CD4-positive, alpha-beta T cell treated with Interferon alpha-2 for 1 hour (primary cell): ENCODE measurements at regions not wholly inside any gene's neighbourhood (a gene's known extent, or its start where the extent isn't known, plus 50 kb on each side); places are given as distances from the start of the nearest gene placed in this dataset.
A peak's percentile ranks its signal among the peaks of the same experiment; 100 is the strongest.

ENCODE experiments used
- DNase-seq, 2 donors: peaks; one replicate each; pipeline ENCODE4 v3.0.0-alpha.2; 2020 to 2022

DNA sequence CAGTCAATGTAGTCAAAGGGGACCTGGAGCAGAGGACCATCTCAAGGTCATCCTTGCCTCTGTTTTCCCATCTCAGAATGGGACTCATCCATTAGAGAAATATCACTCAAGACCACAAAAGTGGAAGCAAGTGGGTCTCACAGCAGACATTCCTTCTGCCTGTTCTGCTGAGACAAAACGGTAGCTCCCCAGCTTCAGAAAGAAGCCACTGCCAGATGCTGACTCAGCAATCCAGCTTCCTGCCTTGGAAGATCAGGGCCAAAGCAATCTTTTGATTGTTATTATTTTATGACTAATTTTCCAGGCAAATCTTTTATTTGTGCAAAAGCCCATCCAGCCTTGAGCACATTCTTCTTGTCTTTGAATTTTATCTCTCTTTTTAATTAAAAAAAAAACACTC, 86.8 kb downstream of the CCT6B start:
- no peak for DNase-seq

- no peak for DNase-seq
These were observed 88.6 kb downstream of the CCT6B start for GRCh38 chr17:34872640-34873039.

DNA sequence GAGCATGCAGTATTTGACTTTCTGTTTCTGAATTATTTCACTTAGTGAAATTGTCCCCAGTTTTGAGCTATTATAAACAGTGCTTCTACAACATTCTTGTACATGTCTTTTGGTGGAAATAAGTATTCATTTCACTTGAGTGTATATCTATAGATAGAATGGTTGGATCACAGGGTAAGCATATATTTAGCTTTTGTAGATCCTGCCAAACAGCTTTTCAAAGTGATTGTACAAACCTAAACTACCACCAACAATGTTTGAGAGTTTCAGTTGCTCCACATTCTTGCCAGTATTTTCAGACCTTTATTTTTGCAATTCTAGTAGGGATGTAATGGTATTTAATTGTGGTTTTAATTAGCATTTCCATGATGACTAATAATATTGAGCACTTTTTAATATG, 91.6 kb downstream of the CCT6B start:
- DNase-seq: no peak

DNA sequence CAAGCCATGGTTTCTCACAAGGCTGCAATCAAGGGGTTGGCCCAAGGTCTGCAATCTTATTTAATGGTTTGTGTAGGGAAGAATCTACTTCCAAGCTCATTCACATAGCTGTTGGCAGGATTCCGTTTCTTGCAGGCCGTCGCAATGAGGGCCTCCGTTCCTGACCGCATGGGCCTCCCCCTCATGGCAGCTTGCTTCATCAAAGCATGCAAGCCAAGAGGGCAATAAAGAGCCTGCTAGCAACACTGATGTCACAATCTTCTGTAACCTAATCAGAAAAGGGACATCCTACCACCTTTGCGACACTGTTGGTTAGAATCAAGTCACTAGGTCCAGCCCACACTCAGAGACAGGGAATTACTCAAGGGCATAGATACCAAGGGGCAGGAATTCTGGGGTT, 95.5 kb downstream of the CCT6B start:
- DNase-seq: no peak

DNA sequence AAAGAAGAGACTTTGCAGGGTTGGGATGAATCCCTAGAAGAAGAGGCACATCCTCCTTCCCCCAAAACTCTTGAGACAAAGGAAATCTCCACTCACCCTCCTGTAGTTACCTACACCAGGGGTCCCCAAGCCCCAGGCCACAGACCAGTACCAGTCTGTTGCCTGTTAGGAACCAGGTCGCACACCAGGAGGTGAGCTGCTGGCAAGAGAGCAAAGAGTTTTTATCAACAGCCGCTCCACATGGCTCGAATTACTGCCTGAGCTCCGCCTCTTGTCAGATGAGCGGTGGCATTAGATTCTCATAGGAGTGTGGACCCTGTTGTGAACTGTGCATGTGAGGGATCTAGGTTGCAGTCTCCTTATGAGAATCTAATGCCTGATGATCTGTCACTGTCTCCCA, 98.9 kb downstream of the CCT6B start:
- DNase-seq: no peak

DNA sequence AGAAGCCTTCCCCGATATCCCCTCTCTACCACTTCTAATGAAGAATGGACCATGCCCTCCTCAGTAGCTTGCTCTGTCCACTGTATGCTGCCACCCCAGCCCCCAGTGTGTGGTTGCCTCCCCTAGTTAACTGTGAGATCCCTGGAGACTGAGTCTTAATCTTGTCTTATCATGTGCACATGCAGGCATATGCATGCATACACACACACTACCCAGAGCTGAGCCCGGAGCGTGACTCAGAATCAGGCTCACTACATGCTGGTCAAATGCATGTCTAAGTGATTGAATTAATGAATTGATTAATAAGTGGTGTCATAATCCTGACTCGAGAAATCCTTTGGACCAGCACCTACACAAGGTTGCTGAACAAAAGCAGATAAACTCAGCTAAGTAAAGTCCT, 99.4 kb downstream of the CCT6B start:
- no peak for DNase-seq

DNA sequence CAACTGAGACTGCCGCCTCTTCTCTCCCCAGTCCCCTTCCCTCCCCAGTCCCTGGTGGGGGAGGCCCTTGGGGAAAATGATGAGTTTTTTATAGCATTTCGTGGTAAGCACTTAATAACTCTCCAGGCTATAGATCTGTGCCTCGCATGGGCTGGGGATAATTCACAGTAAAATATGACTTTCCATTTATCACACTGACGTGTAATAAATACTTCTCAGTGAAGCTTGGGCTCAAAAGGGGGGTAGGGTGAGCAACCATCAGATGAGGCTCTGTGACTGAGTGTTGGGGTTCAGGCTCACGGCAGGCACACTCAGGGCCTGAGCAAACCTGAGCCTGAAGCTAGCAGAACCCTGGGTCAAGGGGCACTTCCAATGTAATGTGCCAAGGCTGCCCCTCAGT, 101.6 kb downstream of the CCT6B start:
- no peak for DNase-seq

DNA sequence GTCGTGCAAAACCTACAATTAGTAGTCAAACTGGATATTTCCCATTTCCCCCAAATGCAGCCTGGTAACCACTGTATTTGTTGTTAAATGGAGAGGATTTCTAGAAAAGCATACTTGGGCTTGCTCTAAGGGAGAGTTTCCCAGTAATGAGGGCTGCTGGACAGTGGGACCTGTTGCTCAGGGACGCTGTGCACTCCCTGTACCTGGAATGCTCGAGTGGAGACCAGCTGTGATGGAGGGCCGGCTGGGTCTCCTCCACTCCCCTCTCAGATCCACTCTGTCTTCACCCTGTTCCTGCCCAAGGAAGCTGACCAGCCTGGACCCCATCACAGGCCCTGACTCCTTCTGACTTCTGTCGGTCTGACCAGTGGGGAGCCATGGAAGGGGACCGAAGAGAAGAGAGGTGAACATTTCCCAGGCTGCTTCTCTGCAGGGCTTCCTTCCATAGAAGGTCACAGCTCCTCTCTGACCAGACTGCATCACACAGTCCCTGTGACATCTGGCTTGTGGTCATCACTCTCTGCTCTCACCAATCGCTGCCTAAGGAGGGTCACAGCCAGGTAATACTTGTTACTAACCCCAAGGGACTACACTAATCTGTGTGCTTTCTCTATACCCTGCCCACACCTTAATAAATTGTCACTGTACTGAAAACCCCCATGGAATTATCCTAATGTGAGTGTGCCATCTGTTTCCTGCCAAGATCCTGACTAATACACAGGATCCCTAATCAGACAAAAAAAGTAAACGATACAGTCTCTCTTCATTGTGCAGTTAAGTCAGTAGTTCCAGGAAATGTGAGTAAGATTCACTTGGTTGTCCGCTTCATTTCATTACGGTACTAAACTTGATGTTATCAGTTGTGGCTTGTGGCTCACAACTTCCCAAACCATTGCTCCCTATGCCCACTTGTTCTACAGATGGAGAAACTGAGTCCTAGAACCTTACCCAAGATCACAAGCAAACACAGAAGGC, 102.4 kb downstream of the CCT6B start:
- DNase-seq: no peak

DNA sequence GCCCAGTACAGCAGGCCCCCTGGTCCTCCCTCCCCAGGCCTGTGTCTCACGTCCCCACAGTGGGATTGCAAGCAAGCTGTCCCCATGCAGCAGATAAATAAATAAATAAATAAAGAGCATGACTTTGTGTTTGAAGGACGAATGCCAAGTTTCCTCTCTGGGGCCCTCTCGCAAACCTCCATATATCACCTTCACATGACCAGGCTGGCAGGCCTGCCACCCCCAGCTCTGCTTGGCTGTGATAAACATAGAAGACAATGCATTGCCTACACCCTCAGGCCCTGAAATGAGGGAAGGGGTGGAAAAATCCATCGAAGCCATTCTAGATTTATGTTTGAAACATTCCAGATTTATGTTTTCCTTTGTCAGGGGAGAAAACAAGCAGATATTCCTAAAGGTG, 107.3 kb downstream of the CCT6B start:
- no peak for DNase-seq

- DNase-seq: no peak
These were observed 108.6 kb downstream of the CCT6B start for GRCh38 chr17:34852614-34853013.

DNA sequence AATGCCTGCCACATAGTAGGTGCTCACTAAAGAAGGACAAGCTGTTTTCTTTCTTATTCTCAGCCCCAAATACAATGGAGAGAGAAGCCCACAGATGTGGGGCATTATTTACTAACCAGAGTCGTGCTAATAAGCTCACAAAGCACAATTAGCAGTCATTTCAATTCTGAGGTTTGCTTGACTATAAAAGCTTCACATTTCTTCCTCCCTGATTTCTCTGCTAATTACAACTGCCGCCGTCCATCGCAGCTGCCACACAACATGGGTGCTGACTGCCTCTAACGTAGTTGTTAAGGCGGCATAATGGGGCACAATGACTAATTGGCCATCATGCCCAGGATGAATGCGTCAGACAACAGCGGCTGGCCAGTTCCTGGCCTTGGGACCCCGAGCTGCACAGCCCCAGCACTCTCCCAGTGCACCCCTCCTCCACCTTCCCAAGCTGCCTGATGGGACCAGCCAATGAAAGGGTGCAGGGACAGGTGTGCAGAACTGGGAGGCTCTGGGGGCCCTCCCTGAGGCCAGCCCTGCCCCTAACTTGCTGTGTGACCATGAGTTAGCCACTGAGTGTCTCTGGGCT, 109.2 kb downstream of the CCT6B start:
- no peak for DNase-seq

DNA sequence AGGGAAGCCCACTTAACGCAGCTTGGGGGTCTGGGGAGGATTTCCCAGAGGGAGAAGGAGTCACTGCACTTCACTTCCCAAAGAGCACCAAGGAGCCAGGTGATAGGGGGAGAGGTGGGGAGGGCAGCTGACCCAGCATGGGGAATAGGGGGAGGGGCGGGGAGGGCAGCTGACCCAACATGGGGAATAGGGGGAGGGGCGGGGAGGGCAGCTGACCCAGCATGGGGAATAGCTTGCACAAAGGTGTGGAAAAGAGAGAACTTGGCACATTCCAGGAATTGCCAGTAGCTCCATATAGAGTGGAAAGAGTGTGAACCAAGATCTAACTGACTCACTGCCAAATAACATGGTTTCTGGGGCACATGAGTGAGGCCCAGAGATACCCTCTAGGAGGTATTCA, 110.3 kb downstream of the CCT6B start:
- no peak for DNase-seq

GRCh38 chr17:34850023-34850422, 111.2 kb downstream of the CCT6B start:
- DNase-seq: no peak

- no peak for DNase-seq
These were observed 113.3 kb downstream of the CCT6B start for GRCh38 chr17:34847938-34848337.

- DNase-seq: no peak
These were observed 116.0 kb downstream of the CCT6B start for GRCh38 chr17:34845296-34845695.

GRCh38 chr17:34843682-34844081, 117.6 kb downstream of the CCT6B start:
- DNase-seq: peak in 1 of 2 donors; percentile 21

GRCh38 chr17:34842235-34842634, 119.0 kb downstream of the CCT6B start:
- DNase-seq: no peak

DNA sequence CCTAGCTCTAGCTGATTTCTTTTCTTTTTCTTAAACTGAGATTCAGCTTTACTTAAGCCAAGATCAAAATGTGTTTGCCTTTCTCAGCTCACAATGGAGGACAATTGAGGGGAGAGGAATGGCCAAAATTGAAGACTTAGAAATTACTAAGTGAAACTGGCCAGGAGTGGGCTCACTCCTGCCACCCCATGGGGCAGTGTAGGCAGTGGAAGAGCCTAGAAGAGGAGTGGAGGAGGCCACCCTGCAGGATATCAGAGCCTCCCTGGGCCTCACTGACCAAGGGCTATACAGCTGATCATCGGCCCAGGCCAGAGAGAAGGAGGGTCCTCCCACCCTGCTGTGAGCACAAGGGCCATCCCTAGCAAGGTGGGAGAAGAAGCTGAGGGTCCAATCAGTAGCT, 119.8 kb downstream of the CCT6B start:
- DNase-seq: no peak

DNA sequence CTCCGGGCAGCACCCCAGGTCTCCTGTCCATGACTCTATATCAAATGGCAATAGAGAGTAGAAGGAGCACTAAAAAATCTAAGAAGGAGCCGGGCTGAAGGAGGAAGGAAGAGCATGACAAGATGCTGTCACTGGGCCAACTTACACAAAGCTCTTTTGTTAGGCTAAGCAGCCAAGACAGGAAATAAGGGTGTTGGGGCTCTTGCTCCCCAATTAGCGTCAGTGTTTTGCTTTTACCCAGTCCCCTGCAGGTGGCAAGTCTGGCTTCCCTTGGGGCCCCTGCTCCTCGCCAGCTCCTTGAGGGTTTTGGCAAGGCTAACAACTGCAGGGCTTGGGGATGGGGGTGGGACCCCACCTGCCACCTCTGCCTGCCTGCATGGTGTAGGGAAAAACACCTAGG, 120.5 kb downstream of the CCT6B start:
- DNase-seq: peak in 1 of 2 donors; percentile 35

GRCh38 chr17:34837876-34838478, 123.3 kb downstream of the CCT6B start:
- no peak for DNase-seq

- DNase-seq: no peak
These were observed 128.9 kb downstream of the CCT6B start for GRCh38 chr17:34832376-34832775.

- no peak for DNase-seq
These were observed 134.3 kb downstream of the CCT6B start for GRCh38 chr17:34827008-34827407.

DNA sequence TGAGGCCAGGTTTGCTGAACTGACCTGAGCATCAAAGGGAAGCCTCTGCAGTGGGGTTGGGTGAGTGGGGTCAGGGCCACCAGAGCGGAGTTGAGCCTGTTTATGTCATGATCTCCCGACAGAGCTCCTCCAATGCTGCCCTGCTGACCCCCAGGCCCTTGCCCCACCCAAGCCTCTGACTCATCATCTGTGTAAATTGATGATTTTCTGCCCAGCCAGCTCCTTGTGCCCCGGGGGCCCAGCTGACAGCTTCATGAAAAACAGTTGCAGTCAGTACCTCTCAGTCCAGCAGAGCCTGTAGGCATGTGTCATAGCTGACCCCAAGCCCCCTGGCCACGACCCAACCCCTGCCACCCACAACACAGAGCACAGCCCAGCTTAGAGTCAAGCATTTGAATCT, 134.9 kb downstream of the CCT6B start:
- no peak for DNase-seq

DNA sequence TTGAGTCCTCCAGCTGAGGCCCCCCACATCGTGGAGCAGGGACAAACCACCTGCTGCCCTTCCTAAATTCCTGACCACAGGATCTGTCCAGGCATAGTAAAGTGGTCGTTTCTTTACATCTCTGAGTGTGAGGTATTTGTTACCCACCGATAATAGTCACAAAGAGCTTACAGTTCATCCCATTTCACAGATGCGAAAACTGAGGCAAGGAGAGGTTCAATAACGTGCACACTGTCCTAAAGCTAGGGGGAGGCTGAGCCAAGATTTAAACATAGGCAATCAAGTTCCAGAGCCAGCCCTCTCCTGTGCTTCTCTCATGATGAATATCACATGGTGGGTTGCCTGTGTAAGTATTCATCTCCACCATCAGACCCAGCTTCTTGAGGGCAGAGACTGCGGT, 135.4 kb downstream of the CCT6B start:
- DNase-seq: no peak
